HG03342 (cell line): ENCODE measurements at regions not wholly inside any gene's neighbourhood (a gene's known extent, or its start where the extent isn't known, plus 50 kb on each side); places are given as distances from the start of the nearest gene placed in this dataset.

Experiments
- ATAC-seq: cut with Tn5 transposase; IDR thresholded peaks from one replicate; pipeline ENCODE4 v1.9.1; 2021; ENCODE audit warnings: mild to moderate bottlenecking, moderate library complexity; ENCODE audit not compliant: unreplicated experiment

DNA sequence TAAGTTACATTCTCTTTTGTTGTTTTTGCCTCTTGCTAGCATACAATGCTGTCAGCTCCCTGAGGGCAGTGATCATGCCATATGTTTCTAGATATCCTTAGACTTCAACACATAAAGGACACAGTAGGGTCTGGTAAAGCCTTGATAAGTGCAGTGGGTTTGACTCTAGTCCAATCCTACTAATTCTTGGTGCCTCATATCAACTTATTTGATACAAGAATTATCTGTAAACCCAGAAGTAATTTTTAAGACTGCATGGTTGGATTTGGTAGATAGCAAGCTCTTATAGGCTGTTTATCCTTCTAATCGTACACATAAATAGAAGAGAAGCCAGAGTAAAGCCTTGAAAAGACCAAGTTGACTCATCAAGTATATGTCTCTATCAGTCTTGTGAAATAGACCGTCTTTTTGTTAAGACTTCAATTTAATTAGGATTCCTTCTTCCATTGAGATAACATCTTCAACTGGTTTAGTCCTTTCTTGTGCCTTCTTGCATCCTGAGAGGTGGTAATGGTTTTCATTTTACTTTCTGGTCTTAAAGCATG, 265.6 kb upstream of the CDIN1 start:
- ATAC-seq = no peak

DNA sequence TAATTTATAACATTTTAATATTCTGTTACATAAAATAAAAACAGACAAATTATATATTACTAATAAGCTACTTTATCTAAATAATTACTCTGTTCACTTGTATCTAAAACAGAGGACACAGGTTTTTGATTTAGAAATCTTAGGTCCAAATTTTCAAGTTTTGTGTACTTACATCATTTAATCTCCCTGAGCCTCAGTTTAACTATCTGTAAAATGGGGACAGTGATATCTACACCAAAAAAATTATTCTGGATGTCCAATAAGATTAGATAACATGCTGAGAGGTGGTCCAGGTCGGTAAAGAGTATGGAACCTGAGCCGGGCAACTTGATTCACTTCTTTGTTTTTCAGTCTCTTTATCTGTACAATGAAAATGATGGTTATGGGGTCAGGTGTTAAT, 263.8 kb upstream of the CDIN1 start:
- no peak for ATAC-seq

DNA sequence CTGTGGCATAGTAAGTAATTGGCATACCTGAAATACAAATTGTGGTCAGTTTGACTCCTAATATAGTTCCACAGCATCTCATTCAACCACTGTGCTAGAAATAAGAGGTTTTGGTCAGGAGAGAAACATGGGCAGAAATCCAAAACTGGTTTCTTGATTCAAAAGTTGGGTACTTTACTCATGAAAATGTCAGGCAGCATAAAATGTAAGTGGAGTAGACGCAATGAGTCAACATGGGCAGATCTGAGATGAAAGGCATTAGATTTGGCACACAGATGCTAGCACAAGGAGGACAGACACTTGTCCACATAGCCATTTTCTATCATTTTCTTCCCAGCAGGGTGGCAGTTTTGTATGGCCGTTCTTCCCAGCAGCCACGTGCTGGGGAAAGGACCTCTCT, 255.8 kb upstream of the CDIN1 start:
- no peak for ATAC-seq

DNA sequence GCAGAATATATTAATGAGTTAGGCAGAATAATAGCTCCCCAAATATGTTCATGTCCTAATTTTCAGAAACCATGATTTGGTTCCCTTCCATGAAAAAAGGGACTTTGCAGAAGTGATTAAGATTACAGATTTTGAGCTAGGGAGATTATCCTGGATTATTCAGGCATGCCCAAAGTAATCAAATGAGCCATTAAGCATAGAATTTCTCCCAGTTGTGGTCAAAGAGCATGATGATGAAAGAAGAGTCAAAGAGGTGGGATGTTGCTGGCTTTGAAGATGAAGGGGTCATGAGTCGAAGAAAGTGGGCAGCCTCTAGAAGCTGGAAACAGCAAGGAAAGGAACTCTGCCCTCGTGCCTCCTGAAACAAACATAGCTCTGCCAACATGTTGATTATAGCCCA, 254.2 kb upstream of the CDIN1 start:
- no peak for ATAC-seq

DNA sequence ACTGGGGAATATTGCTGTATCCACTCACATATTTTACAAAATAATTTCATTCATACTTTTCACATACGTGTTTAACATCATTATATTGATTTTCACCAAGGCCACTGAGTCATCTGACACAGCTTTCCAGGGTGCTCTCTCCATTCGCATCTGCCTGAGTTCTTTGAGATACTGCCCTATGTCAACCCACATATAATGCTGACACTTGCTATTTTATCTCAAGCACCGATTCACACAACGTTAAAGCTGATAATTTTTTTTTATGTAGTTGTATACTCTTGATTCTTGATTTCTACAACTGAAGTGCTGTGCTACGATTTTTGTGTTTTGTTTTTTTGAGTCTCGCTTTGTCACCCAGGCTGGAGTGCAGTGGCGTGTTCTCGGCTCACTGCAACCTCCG, 249.8 kb upstream of the CDIN1 start:
- no peak for ATAC-seq

DNA sequence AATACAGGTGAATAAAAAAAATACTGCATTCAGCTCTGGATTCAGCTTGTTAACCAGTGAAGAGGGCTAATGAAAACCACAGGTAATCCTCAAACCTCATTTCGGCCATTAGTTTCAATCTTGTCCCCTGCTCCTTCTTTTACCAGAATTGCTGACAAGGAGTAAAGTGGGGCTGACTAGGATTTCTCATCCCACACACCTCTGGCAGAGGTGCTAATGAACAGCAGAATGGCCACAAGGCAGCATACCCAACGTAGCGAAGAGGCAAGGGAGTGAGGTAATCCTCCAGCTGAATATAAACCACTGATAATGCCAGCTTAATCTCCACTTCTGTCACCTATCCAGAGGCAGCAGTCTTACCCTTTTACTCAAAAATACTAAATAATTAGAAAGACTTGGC, 248.8 kb upstream of the CDIN1 start:
- no peak for ATAC-seq

DNA sequence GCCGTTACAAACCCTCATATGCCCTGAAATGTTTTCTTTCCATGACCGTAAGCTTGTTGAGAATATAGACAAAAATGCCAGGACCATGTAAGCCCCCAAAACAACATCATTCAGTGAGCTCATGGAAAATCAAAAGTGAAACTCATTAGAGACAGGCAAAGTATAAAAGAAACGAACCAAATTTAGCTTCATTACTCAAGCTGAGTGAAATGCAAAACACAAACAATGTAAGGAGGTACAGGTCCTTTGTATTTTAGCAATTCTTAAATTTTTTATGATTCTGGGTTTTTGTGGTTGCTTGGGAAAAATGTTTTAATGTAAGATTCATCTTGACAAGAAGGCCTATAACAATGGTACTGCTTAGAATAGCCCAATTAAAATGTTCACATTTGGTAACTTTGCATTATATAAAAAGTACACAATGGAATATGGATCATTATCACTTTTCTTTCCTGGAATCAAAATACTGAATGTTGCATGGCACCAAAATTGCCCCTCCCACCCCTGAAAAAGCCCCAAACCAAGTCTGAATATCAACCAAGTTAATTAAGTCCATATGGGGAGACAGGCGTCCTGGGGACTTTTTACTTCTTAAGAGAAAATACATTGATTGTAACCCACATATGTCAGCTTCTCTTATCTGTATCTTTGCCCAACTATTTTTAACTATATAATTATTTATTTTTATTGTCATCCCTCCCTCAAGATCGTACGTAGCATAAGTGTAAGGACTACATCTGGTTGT, 247.7 kb upstream of the CDIN1 start:
- no peak for ATAC-seq

DNA sequence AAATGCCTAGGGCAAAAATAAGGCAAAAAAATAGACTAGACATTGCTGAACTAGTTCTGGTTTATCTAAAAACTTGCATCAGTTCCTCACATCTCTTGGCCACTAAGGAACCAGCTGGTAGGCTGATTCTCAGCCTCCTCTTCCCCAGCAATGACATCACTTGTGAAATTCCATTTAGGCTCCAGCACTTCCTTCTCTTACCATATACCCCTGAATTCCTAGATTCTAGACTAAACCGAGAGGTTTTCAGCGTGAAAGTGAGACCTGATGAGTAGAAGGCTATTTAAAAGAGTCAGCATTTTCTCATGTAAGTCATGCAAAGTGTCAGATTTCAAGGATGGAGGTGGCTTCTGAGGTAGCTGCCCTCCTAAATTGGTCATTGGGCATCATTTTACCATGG, 247.1 kb upstream of the CDIN1 start:
- no peak for ATAC-seq

DNA sequence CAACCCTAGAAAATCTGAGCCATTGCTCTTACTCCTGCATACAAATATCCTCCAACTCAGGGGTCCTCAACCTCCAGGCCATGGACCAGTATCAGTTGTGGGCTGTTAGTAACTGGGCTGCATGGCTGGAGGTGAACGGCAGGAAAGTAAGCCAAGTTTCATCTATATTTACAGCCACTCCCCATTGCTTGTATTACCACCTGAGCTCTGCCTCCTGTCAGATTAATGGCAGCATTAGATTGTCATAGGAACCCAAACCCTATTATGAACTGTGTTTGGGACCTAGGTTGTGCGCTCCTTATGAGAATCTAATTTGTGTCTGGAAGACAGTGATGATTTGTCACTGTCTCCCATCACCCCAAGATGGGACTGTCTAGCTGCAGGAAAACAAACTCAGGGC, 246.5 kb upstream of the CDIN1 start:
- no peak for ATAC-seq

DNA sequence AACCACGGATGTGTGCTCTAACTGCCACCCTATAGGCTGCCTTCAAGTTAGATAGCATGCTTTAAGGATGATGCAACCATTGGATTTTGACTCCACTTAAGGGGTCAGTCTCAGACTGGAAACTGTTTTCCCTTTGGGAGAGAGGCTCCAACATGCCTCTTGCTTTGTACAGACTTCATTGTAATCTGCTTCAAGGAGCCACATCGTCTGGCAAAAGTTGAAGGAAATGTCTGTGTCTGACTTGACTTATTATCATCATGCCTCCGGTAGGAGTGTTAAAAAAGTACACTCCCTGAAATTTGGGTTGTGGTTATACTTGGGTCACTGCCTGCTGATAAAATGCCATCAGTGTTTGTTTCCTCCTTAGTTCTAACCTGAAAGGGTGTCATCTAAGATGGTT, 245.4 kb upstream of the CDIN1 start:
- no peak for ATAC-seq

DNA sequence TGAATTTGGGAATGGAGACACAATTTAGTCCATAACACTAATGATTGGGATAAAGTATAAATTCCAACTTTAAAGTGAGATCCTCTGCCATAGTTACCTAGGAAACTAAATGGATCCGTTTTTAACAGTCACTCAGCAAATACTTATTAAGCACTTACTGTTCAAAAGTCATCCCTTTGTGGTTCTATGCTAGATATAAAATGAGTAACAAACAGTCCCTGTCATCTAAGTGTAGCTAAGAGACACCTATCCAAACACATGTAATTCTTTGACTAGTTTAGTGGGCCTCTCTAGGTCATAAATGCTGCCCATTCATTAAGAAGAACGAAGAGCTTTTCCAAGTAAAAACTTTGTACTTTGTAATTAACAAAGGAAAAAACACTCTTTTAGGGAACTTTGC, 244.2 kb upstream of the CDIN1 start:
- ATAC-seq = no peak

DNA sequence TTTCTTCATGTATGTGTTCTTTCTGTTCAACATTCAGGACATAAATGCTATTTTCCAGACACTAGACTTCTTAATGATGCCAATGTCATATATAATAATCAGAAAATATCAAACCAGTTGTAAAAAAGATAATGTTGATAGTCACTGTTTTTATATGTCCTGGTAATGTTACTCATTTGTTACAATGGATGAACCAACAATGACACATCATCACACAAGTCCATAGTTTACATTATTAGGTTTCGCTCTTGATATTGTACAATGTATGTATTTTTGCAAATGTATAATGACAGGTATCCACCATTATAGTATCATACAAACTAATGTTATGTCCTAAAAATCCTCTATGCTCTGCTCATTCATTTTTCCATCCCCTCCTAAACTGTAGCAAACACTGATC, 243.8 kb upstream of the CDIN1 start:
- no peak for ATAC-seq

DNA sequence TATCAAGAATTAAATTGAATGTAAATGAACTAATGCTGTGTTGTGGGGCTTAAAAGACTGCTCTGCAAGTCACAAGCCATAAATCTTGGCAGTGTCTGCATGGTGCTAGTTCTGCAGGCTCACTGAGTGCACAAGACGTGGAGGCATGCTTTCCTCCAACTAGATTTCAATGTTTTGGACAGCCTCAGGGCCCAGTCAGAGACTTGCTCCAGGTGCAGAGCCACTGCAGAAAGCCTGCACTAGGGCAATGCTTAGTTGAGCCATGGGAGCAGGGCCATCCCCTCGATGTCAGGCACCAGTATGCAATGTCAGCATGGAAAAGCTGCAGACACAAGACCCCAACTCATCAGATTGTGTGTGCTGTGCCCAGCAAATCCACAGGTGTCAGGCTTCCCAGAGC, 234.5 kb upstream of the CDIN1 start:
- no peak for ATAC-seq

DNA sequence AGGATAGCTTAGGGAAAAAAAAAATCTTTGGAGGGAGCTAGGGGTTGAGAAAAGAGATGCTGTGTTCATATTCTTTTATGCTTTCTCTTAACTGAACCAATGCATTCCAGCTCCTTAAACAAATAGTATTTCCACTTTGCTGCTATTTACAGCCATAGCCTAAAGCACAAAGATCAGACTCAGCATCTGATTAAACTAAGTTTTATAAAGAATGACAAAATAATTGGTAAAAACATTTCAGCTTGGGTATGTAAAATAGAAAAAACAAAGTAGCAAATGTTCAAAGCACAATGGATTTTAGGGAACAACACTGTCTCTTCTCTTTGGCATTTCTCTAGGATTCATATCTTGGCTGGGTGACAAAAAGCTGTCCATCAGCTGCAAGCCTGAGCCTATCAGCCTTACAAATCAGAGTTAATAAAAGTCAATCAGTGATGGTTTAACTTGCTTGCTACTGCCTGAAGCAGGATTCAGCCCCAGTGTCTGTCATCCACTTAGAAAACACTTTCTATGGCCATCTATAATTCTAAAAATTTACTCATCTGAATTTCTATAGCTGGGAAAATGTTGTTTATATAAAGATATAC, 232.1 kb upstream of the CDIN1 start:
- no peak for ATAC-seq

DNA sequence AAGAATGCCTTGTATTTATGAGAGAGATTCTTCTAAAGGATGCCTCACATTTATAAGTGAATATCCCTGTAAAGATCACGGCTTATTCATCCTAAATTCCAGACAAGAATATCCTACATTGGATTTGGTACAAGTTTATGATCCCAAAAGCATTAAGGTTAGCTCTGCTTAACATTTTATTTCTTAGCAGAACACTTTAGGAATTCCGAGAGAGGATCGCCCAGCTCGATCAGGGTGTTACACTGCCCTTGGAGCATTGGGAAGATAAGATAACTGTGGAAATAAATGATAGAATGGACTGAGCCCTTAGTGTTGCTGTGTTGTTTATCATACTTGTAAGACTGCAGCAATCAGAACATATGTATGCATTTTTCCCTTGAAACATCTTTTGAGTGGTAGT, 223.0 kb upstream of the CDIN1 start:
- ATAC-seq = no peak

DNA sequence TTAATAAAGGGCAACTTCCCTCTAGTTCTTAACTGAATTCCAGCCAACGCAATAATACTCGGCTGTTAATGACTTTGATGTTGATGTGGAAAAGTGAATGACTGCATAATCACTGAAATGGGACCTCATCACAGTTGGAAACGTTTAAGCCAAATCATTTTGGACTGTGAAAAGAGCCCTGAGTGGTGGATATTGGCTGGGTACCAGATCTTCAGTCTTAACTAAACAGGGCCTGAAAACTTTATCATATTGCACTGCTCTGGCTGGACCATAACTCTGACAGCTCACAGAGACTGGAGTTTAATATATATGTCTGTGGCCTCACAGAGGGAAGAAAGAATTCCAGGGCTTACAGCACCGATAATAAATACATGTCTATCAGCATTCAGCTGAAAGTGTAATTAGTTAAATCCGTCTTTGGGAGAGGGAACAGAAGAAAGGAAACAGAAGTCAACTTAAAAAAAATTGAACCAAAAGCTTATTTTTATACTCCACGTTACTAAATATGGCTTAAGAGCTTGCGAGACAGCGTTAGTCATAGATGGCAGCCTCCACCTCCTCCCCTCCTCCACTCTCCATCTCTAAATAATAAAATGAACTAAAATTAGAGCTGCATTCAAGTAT, 222.3 kb upstream of the CDIN1 start:
- no peak for ATAC-seq

DNA sequence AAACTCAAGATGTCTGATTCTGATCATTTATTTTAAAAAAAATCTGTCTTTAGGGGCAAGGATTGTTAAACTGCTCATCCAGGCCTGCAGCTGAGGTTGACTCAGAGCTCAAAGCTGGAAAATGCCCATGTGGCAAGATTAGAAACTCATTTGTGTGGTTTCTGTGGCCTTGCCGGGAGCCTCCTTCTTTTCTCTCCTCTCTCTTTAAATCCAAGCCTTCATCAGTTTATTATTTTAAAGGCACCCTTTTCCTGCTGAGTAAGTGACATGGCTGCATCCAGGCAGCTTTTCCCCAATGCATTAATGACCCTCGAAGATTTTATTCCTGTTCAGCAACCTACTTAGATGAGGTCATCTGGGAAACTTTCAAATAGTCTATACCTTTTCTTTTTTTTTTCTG, 221.3 kb upstream of the CDIN1 start:
- no peak for ATAC-seq

DNA sequence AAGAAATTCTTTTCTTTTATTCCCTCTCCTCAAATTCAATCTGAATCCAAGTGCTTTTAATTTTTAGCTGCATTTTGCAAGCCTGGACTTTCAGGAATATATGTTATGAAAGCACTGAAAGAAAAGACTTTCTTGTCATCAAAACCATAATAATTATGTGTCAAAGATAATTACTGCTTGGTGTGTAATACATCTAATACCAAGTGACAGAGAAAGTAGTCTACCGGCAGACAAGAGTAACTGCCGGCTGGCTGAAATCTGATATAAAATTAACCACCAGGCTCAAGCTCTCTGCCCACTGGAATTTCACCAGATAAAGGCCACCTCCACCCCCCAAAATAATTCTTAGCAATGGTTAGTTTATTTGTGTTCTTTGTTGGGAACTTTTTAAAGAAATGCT, 220.9 kb upstream of the CDIN1 start:
- ATAC-seq = no peak

DNA sequence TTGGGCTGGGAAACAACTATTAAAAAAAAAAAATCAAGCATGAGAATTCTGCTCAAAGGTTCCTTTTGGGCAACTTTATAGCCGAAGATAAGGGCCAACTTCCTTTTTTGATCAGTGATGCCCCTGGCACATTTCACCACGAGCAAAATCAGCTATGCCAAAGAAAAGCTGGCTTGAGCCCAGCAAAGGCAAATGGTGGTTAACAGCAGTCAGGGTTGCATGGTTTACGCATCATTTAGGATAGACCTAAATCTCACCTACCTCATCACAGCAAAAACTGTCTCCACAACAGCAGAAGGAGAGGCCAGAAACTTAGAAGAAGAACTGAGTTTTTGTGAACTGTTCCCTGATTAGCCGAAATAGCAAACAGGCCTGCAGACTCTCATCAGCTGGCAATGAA, 220.1 kb upstream of the CDIN1 start:
- no peak for ATAC-seq

DNA sequence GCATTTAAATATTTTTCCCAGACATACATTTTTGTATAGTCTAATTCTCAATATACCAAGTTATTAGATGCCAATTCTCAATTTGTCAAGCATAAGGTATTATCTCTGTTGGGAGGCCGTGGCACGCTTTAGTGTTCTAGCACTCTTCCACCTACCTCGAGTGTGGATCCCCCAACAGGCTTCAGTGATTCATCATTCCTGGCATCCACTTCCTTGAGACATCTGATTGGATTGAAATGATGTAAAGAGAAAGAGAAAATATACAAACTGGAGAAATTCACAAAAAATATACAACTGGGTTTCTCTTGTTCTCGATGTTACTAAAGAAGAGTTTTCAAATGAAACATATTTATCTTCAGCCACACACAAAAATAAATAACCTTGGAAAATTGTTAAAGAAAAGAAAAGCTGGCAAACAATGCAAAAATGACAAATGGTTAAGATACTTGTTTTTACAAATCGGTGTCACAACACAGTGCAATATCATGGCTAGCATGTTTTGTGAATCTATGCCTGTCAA, 218.0 kb upstream of the CDIN1 start:
- no peak for ATAC-seq

DNA sequence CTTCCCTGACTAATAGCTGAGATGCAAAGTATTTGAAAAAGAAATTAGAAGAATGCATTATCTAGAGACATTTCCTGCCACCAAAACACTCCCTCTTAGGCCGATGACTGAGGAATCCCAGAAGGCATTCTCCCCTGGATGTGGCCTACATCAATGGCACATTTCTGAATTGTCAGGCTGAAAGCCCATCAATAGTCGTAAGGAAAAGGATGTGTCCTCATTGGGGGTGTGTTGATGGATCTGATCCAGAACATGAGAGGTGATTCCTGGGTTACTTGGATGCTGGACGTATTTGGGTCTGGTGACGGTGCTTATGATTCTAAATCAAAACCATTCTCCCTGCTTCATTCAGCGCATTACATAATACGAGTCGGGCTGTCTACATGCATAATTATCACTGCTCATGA, 216.9 kb upstream of the CDIN1 start:
- ATAC-seq = no peak

DNA sequence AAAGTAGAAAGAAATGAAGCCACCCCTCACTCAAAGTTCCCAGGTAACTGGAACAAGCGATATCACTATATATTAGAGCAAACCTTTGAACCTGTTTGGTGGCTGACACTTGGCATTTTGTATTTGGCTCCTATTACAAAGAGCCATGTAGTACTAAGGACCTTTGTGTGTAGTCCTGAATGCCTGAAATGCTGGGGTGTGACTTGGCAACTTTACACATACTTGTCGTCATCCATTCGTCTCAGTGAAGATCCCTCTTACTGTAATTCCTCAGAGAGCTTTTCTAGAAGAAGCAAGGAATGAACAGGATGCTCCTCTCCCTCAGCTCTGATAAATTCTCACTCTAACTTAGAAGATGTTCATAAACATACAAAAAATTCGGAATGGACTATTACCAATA, 216.1 kb upstream of the CDIN1 start:
- no peak for ATAC-seq
